AG10803 (cell line): ENCODE measurements at regions not wholly inside any gene's neighbourhood (a gene's known extent, or its start where the extent isn't known, plus 50 kb on each side); places are given as distances from the start of the nearest gene placed in this dataset.

Experiments
- DNase-seq: peaks from one replicate; pipeline ENCODE4 v3.0.0; 2010; ENCODE audit warnings: low read depth
- H3K4me3 ChIP-seq: 2 replicates; pipeline ENCODE4 v1.5.1; 2011; ENCODE audit warnings: mild to moderate bottlenecking, low read length, control low read depth
- CTCF ChIP-seq: conservative IDR thresholded peaks from 2 replicates; pipeline ENCODE4 v1.5.1; 2011; ENCODE audit warnings: mild to moderate bottlenecking, low read length, control low read depth, inconsistent platforms

DNA sequence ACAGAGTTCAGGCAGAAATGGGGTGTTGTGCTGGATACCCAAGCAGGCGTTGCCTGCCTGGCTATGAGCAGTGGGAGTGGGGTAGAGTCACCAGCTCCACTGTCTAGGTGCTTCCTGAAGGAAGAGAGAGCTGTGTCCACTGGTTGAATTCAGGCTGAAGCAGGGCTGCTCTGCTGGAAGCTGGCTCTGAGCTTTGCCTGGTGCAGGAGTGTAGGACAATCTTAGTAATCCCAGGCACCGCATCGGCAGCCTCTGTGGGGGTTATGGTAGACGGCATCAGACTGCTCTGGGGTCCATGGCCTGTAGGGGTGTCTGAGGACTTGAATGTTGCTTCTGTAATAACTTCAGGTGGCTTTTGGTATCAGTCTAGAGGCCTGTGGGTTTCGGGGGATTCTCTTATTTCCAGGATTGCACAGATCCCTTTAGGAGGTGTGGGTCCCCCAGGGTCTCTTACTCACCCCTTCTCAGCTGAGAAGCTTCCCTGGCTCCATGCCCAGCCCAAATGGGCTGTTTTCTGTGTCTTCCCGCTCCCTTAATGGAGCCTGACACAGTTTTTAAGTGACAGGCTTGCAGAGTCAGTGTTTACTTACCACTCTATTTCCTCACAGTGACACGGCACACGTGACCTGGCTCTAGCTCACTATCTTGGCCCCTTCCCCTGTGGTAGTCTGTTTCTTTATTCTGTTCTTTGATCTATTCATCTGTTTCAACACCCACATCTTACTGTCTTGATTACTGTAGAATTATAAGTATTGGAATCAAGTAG, 644.3 kb downstream of the CBLN2 start:
- no peak for DNase-seq
- no peak overlapping the region for H3K4me3 ChIP-seq
- no peak for TF ChIP-seq CTCF

- H3K4me3 ChIP-seq = no peak overlapping the region
- no peak for DNase-seq
- TF ChIP-seq CTCF = no peak
Observed at GRCh38 chr18:71899183-71899582, 645.0 kb downstream of the CBLN2 start.

- DNase-seq = no peak
- no peak for TF ChIP-seq CTCF
- no peak overlapping the region for H3K4me3 ChIP-seq
Observed at GRCh38 chr18:71887509-71887908, 656.6 kb downstream of the CBLN2 start.

GRCh38 chr18:71878226-71878625, 665.9 kb downstream of the CBLN2 start:
- no peak for DNase-seq
- no peak for TF ChIP-seq CTCF
- H3K4me3 ChIP-seq = no peak overlapping the region

DNA sequence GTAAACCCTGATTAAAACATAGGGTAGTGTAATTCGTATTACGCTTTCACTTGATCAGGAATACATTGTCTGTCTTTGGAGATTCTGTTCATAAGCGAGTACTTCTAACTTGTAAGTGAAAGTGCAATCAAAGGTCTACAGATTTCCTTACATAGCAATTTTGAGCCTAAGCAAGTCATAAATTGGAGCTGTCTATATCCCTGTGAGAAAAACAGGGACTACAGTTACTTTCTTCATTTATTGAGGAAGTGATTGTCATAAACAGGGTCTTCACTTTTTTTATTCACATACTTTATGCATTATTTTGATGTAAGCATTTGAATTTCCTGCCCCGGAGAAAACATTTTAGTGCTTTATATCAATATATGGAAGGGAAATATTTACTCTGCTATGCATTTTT, 670.4 kb downstream of the CBLN2 start:
- DNase-seq = no peak
- H3K4me3 ChIP-seq = no peak overlapping the region
- TF ChIP-seq CTCF = no peak

- no peak for DNase-seq
- no peak overlapping the region for H3K4me3 ChIP-seq
- no peak for TF ChIP-seq CTCF
Observed at GRCh38 chr18:71865888-71866287, 678.3 kb downstream of the CBLN2 start.

GRCh38 chr18:71850602-71851001, 693.5 kb downstream of the CBLN2 start:
- no peak for DNase-seq
- no peak for TF ChIP-seq CTCF
- no peak overlapping the region for H3K4me3 ChIP-seq
